HG02642 (cell line): ENCODE measurements at regions not wholly inside any gene's neighbourhood (a gene's known extent, or its start where the extent isn't known, plus 50 kb on each side); places are given as distances from the start of the nearest gene placed in this dataset.
A peak's percentile ranks its signal among the peaks of the same experiment; 100 is the strongest.
"Not testable (repeated sequence)": the region's sequence is repeated elsewhere in the genome, so short reads cannot be mapped to it uniquely, and the experiment has no call there.

Experiments used
- ATAC-seq: cut with Tn5 transposase; IDR thresholded peaks from one replicate; pipeline ENCODE4 v1.9.1; 2021; ENCODE audit warnings: mild to moderate bottlenecking; ENCODE audit not compliant: unreplicated experiment, poor library complexity

- no peak for ATAC-seq
Measured at GRCh38 chr1:74818241-74818640, 85.3 kb downstream of the TYW3 start.

DNA sequence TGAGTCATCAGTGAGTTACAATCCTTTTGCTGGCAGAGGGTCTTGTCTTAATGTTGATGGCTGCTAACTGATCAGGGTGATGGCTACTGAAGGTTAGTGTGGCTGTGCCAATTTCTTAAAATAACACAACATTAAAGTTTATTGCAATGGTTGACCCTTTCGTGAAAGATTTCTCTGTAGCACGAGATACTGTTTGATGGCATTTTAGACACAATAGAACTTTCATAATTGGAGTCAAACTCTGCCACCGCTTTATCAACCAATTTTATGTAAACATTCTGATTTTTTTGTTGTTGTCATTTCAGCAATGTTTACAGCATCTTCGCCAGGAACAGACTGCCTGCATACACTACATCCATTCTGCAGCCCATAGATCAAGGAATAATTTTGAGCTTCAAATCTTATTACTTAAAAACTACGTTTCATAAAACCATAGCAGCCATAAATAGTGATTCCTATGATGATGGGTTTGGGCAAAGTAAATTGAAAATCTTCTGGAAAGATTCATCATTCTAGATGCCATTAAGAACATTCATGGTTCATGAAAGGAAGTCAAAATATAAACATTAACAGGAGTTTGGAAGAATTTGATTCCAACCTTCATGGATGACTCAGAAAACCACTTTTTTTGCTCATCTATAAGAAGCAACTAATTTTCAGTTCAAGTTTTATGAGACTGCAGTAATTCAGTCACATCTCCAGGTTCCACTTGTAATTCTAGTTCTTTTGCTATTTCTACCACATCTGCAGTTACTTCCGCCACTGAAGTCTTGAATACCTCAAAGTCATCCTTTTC, 85.9 kb downstream of the TYW3 start:
- ATAC-seq: no peak

GRCh38 chr1:74822851-74823401, 90.0 kb downstream of the TYW3 start:
- ATAC-seq: no peak

DNA sequence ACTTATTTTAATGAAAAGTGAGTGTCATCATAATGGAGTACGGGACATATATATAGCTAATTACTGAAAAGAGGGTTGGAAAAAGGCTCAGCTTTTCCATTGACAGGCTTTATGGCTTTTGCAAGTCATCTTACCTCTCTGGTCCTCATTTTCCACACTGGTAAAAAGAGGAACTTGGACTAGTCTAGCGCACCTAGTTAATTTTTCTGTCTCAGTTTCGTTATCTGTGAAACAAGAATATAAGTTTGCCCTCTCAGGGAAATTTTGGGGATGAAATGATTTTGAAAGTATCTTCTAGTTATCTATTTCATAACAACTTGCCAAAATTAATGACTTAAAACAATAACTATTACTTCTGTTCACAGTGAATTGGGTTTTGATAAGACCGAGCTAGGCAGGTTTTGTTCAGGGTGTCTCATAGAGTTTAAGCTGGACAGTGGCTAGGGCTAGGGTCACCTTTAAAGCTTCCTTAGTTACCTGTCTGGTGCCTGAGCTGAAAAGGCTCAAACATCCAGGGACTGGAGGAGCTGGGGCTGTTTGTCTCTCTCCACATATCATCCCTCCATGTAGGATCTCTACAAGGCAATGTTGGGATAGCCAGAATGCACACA, 91.7 kb downstream of the TYW3 start:
- peak; percentile 83 for ATAC-seq

DNA sequence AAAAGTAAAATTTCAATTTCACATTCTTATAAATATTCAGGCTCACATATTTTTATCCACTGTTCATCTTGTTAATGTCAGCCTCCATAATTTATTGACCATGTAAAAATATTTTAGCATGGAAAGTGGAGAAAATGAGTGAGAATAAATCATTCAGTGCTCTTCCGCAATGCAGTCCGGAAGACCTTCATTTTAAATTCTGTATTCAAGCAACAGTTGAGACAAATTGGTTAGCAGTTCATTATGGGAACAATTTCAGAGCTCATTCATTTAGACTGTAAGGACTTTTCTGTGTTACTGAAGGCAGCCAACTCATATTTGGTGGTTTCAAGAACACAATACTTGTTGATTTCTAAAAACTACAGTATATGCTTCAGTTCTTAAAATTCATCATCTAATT, 97.8 kb downstream of the TYW3 start:
- no peak for ATAC-seq

- no peak for ATAC-seq
Measured at GRCh38 chr1:74834261-74834660, 101.3 kb downstream of the TYW3 start.

- ATAC-seq: no peak
Measured at GRCh38 chr1:74835051-74835450, 102.1 kb downstream of the TYW3 start.

GRCh38 chr1:74842726-74843125, 109.8 kb downstream of the TYW3 start:
- no peak for ATAC-seq

GRCh38 chr1:74847715-74848114, 114.8 kb downstream of the TYW3 start:
- no peak for ATAC-seq

DNA sequence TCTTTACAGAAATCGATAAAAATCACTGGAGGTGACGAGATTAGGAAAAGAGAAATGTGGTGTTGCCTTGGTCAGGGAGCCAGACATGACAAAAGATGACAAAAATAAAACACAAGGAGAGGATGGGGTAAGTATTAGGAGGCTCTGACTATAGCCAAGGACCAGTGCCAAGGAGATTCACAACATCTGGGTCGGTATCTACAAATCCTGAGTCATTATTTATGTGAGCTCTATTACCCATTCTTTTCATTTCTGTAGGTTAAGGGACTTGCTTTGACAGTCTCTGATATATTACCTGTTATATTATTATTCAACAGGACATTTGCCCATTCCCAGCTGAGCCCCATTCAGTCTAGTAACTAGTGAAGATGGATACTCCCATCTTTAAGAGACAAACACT, 120.8 kb downstream of the TYW3 start:
- no peak for ATAC-seq

GRCh38 chr1:74856174-74856573, 123.2 kb downstream of the TYW3 start:
- ATAC-seq: no peak

DNA sequence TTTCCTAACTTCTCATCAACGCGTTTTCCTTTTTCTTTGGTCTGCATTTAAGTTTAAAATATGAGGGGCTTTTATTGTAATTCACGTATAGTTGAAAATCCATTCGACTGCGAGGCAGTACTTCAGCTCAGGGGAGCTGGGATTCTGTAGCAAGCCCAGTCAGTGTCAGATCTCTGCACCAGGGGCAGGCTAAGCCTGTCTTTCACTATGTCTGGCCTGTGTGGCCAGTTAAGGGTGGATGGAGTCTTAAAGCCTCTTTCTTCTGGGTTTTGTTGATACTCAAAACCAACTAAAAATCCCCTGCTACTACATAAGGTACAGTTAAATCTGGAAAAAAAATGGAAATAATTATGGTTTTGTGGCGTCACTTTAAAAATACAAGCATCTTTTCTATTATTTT, 124.7 kb downstream of the TYW3 start:
- peak; percentile 47 for ATAC-seq

DNA sequence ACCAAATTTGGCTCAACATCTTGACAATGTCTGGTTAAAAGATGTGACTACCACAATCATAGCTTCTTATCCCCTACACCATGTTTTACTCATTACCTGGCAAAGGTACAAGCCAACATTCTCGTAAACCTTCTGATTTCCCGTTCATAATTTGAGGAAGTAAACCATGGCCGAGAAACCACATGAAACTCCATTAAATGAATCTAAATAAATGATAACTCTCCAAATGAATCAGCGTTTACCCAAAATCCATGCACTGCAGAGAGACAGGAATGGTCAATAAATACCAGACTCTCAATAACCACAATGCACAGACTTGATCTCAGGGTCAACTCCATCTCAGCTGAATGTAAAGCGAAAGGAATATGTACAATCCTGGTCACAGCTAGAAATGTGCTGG, 125.2 kb downstream of the TYW3 start:
- ATAC-seq: peak; percentile 72

- ATAC-seq: no peak
Measured at GRCh38 chr1:74861867-74862266, 128.9 kb downstream of the TYW3 start.

- ATAC-seq: no peak
Measured at GRCh38 chr1:74869702-74870101, 136.8 kb downstream of the TYW3 start.

DNA sequence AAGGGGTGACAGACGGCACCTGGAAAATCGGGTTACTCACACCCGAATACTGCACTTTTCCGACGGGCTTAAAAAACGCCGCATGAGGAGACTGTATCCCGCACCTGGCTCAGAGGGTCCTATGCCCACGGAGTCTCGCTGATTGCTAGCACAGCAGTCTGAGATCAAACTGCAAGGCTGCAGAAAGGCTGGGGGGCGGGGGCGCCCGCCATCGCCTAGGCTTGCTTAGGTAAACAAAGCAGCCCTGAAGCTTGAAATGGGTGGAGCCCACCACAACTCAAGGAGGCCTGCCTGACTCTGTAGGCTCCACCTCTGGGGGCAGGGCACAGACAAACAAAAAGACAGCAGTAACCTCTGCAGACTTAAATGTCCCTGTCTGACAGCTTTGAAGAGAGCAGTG, 144.4 kb downstream of the TYW3 start:
- not testable (repeated sequence) for ATAC-seq

DNA sequence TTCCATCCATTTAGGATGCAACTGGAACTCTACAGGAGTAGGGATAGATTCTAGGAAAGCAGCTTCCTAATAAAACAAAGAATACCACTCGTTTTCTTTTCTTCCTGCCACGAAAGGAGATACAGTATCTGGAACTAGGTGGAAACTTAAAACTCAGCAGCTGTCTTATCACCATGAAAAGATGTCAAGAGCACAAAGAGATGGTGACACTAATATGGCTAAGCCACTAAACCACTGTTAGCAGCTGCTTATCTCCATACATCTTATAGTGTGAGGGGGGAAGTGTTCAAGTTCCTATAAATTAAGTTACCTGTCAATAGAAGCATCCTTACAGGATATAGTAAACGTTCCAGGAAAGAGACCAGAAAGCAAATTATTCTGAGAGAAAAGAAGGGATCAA, 162.5 kb downstream of the TYW3 start:
- ATAC-seq: no peak

DNA sequence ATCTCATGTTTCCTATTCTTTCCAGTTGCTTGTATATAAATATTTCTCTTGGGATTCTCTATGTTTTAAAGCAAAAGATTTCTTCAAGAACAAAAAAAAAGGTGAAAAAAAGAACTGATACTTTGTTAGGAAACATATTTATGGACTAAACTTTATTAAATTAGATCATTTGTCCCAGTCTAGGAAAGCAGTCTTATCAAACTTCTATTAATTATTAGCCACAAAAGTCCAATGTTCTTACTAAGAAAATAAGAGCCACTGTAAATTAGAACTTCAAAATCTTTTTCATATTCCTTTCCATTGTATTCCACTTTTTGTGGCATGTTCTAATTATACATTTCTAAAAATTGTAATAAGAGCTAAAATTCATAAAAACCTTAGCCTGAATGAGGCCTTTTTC, 175.2 kb downstream of the TYW3 start:
- ATAC-seq: no peak

- ATAC-seq: no peak
Measured at GRCh38 chr1:74908797-74909196, 175.8 kb downstream of the TYW3 start.

DNA sequence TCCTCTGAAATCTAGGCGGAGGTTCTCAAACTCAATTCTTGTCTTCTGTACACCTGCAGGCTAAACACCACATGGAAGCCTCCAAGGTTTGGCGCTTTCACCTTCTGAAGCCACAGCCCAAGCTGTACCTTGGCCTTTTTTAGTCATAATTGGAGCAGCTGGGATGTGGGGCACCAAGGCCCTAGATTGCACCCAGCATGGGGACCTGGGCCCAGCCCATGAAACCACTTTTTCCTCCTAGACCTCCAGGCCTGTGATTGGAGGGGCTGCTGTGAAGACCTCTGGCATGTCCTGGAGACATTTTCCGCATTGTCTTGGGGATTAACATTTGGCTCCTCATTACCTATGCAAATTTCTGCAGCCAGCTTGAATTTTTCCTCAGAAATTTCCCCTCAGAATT, 181.0 kb downstream of the TYW3 start:
- no peak for ATAC-seq

- ATAC-seq: no peak
Measured at GRCh38 chr1:74933500-74933899, 200.5 kb downstream of the TYW3 start.

DNA sequence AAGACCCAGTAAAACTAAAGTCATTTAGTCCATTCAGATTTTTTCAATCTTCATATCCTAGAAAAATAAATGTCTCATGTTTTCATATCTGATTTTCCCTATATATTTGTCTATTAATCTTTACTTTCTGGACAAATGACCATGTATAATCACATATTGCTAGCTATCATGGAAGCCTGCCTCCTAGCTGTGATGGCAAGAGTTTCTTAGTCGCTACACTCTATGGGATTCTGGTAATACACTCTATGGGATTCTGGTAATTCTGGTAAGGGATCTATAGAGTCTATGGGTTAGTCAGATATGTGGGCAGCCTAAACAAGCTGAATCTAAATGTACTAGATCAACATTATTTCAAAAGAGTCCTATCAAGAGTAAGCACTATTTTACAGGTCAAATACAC, 198.7 kb upstream of the LHX8 start:
- no peak for ATAC-seq
